ENCODE measurements at regions not wholly inside any gene's neighbourhood (a gene's known extent, or its start where the extent isn't known, plus 50 kb on each side); places are given as distances from the start of the nearest gene placed in this dataset.

- no peak overlapping the region for H3K9ac ChIP-seq (ENCODE audit: low read length)
- no peaks in the 10 kb centered on the region for H3K9me3 ChIP-seq (ENCODE audit: low read length)
- H3K4me1 ChIP-seq (ENCODE audit: insufficient read depth, low read length), result no peaks in the 10 kb centered on the region
- H3K27ac ChIP-seq (ENCODE audit: low read depth, low read length), result no peak overlapping the region
- H3K4me3 ChIP-seq (ENCODE audit: low read depth in 1 of 2, low read length in 2 of 2), result no peak overlapping the region
- H3K36me3 ChIP-seq (ENCODE audit: insufficient read depth, low read length), result no peaks in the 10 kb centered on the region
- no peaks in the 10 kb centered on the region for H3K27me3 ChIP-seq (ENCODE audit: control insufficient read depth in 1 of 2, insufficient read depth in 2 of 2, low read length in 2 of 2)
Measured at GRCh38 chr3:87576752-87577151, 300.4 kb upstream of the POU1F1 start.

GRCh38 chr3:87575550-87575949 lies 299.2 kb upstream of the POU1F1 start:
- Histone ChIP-seq H3K4me1 (ENCODE audit: insufficient read depth, low read length) (no peaks in the 10 kb centered on the region), H3K27ac (ENCODE audit: low read depth, low read length) (no peak overlapping the region), H3K36me3 (ENCODE audit: insufficient read depth, low read length) (no peaks in the 10 kb centered on the region), H3K9ac (ENCODE audit: low read length) (no peak overlapping the region), H3K9me3 (ENCODE audit: low read length) (no peaks in the 10 kb centered on the region), H3K4me3 (ENCODE audit: low read depth in 1 of 2, low read length in 2 of 2) (no peak overlapping the region), H3K27me3 (ENCODE audit: control insufficient read depth in 1 of 2, insufficient read depth in 2 of 2, low read length in 2 of 2) (no peaks in the 10 kb centered on the region)

- Histone ChIP-seq H3K9me3 (ENCODE audit: low read length) (no peaks in the 10 kb centered on the region), H3K27ac (ENCODE audit: low read depth, low read length) (no peak overlapping the region), H3K9ac (ENCODE audit: low read length) (no peak overlapping the region), H3K27me3 (ENCODE audit: control insufficient read depth in 1 of 2, insufficient read depth in 2 of 2, low read length in 2 of 2) (no peaks in the 10 kb centered on the region), H3K36me3 (ENCODE audit: insufficient read depth, low read length) (no peaks in the 10 kb centered on the region), H3K4me3 (ENCODE audit: low read depth in 1 of 2, low read length in 2 of 2) (no peak overlapping the region), H3K4me1 (ENCODE audit: insufficient read depth, low read length) (no peaks in the 10 kb centered on the region)
Measured at GRCh38 chr3:87568331-87568730, 291.9 kb upstream of the POU1F1 start.

- H3K4me1 ChIP-seq (ENCODE audit: insufficient read depth, low read length), result no peaks in the 10 kb centered on the region
- no peak overlapping the region for H3K4me3 ChIP-seq (ENCODE audit: low read depth in 1 of 2, low read length in 2 of 2)
- H3K9ac ChIP-seq (ENCODE audit: low read length), result no peak overlapping the region
- H3K9me3 ChIP-seq (ENCODE audit: low read length), result no peaks in the 10 kb centered on the region
- H3K36me3 ChIP-seq (ENCODE audit: insufficient read depth, low read length), result no peaks in the 10 kb centered on the region
- no peak overlapping the region for H3K27ac ChIP-seq (ENCODE audit: low read depth, low read length)
- no peaks in the 10 kb centered on the region for H3K27me3 ChIP-seq (ENCODE audit: control insufficient read depth in 1 of 2, insufficient read depth in 2 of 2, low read length in 2 of 2)
Measured at GRCh38 chr3:87564438-87564837, 288.1 kb upstream of the POU1F1 start.

GRCh38 chr3:87563712-87564111 lies 287.3 kb upstream of the POU1F1 start:
- Histone ChIP-seq H3K27ac (ENCODE audit: low read depth, low read length) (no peak overlapping the region), H3K9me3 (ENCODE audit: low read length) (no peaks in the 10 kb centered on the region), H3K4me1 (ENCODE audit: insufficient read depth, low read length) (no peaks in the 10 kb centered on the region), H3K9ac (ENCODE audit: low read length) (no peak overlapping the region), H3K27me3 (ENCODE audit: control insufficient read depth in 1 of 2, insufficient read depth in 2 of 2, low read length in 2 of 2) (no peaks in the 10 kb centered on the region), H3K4me3 (ENCODE audit: low read depth in 1 of 2, low read length in 2 of 2) (no peak overlapping the region), H3K36me3 (ENCODE audit: insufficient read depth, low read length) (no peaks in the 10 kb centered on the region)

- Histone ChIP-seq H3K27ac (ENCODE audit: low read depth, low read length) (no peak overlapping the region), H3K9ac (ENCODE audit: low read length) (no peak overlapping the region), H3K4me3 (ENCODE audit: low read depth in 1 of 2, low read length in 2 of 2) (no peak overlapping the region), H3K36me3 (ENCODE audit: insufficient read depth, low read length) (no peaks in the 10 kb centered on the region), H3K9me3 (ENCODE audit: low read length) (no peaks in the 10 kb centered on the region), H3K4me1 (ENCODE audit: insufficient read depth, low read length) (no peaks in the 10 kb centered on the region), H3K27me3 (ENCODE audit: control insufficient read depth in 1 of 2, insufficient read depth in 2 of 2, low read length in 2 of 2) (no peaks in the 10 kb centered on the region)
Measured at GRCh38 chr3:87558492-87558891, 282.1 kb upstream of the POU1F1 start.

- Histone ChIP-seq H3K9me3 (ENCODE audit: low read length) (no peaks in the 10 kb centered on the region), H3K9ac (ENCODE audit: low read length) (no peak overlapping the region)
Measured at GRCh38 chr3:87555290-87555689, 278.9 kb upstream of the POU1F1 start.

GRCh38 chr3:87553058-87553457 lies 276.7 kb upstream of the POU1F1 start:
- H3K27ac ChIP-seq (ENCODE audit: low read depth, low read length), result no peak overlapping the region
- no peaks in the 10 kb centered on the region for H3K27me3 ChIP-seq (ENCODE audit: control insufficient read depth in 1 of 2, insufficient read depth in 2 of 2, low read length in 2 of 2)
- H3K9ac ChIP-seq (ENCODE audit: low read length), result no peak overlapping the region
- H3K36me3 ChIP-seq (ENCODE audit: insufficient read depth, low read length), result no peaks in the 10 kb centered on the region
- H3K9me3 ChIP-seq (ENCODE audit: low read length), result no peaks in the 10 kb centered on the region
- H3K4me1 ChIP-seq (ENCODE audit: insufficient read depth, low read length), result no peaks in the 10 kb centered on the region
- H3K4me3 ChIP-seq (ENCODE audit: low read depth in 1 of 2, low read length in 2 of 2), result no peak overlapping the region

More at GRCh38 chr3:87555290-87555689, 278.9 kb upstream of the POU1F1 start:
- no peaks in the 10 kb centered on the region for H3K36me3 ChIP-seq (ENCODE audit: insufficient read depth, low read length)
- no peaks in the 10 kb centered on the region for H3K4me1 ChIP-seq (ENCODE audit: insufficient read depth, low read length)
- H3K27ac ChIP-seq (ENCODE audit: low read depth, low read length), result no peak overlapping the region
- no peaks in the 10 kb centered on the region for H3K27me3 ChIP-seq (ENCODE audit: control insufficient read depth in 1 of 2, insufficient read depth in 2 of 2, low read length in 2 of 2)
- no peak overlapping the region for H3K4me3 ChIP-seq (ENCODE audit: low read depth in 1 of 2, low read length in 2 of 2)

- Histone ChIP-seq H3K27me3 (ENCODE audit: control insufficient read depth in 1 of 2, insufficient read depth in 2 of 2, low read length in 2 of 2) (no peaks in the 10 kb centered on the region), H3K4me3 (ENCODE audit: low read depth in 1 of 2, low read length in 2 of 2) (no peak overlapping the region), H3K36me3 (ENCODE audit: insufficient read depth, low read length) (no peaks in the 10 kb centered on the region), H3K27ac (ENCODE audit: low read depth, low read length) (no peak overlapping the region), H3K9me3 (ENCODE audit: low read length) (no peaks in the 10 kb centered on the region), H3K9ac (ENCODE audit: low read length) (no peak overlapping the region), H3K4me1 (ENCODE audit: insufficient read depth, low read length) (no peaks in the 10 kb centered on the region)
Measured at GRCh38 chr3:87550892-87551291, 274.5 kb upstream of the POU1F1 start.

- no peaks in the 10 kb centered on the region for H3K36me3 ChIP-seq (ENCODE audit: insufficient read depth, low read length)
- no peak overlapping the region for H3K9ac ChIP-seq (ENCODE audit: low read length)
- H3K9me3 ChIP-seq (ENCODE audit: low read length), result no peaks in the 10 kb centered on the region
- no peaks in the 10 kb centered on the region for H3K4me1 ChIP-seq (ENCODE audit: insufficient read depth, low read length)
- no peaks in the 10 kb centered on the region for H3K27me3 ChIP-seq (ENCODE audit: control insufficient read depth in 1 of 2, insufficient read depth in 2 of 2, low read length in 2 of 2)
- H3K27ac ChIP-seq (ENCODE audit: low read depth, low read length), result no peak overlapping the region
- no peak overlapping the region for H3K4me3 ChIP-seq (ENCODE audit: low read depth in 1 of 2, low read length in 2 of 2)
Measured at GRCh38 chr3:87549208-87549607, 272.8 kb upstream of the POU1F1 start.

- Histone ChIP-seq H3K9me3 (ENCODE audit: low read length) (no peaks in the 10 kb centered on the region), H3K4me1 (ENCODE audit: insufficient read depth, low read length) (no peaks in the 10 kb centered on the region), H3K36me3 (ENCODE audit: insufficient read depth, low read length) (no peaks in the 10 kb centered on the region), H3K27ac (ENCODE audit: low read depth, low read length) (no peak overlapping the region), H3K27me3 (ENCODE audit: control insufficient read depth in 1 of 2, insufficient read depth in 2 of 2, low read length in 2 of 2) (no peaks in the 10 kb centered on the region), H3K9ac (ENCODE audit: low read length) (no peak overlapping the region), H3K4me3 (ENCODE audit: low read depth in 1 of 2, low read length in 2 of 2) (no peak overlapping the region)
Measured at GRCh38 chr3:87548271-87548670, 271.9 kb upstream of the POU1F1 start.

- H3K4me3 ChIP-seq (ENCODE audit: low read depth in 1 of 2, low read length in 2 of 2), result no peak overlapping the region
- H3K27me3 ChIP-seq (ENCODE audit: control insufficient read depth in 1 of 2, insufficient read depth in 2 of 2, low read length in 2 of 2), result no peaks in the 10 kb centered on the region
- no peak overlapping the region for H3K9ac ChIP-seq (ENCODE audit: low read length)
- no peaks in the 10 kb centered on the region for H3K9me3 ChIP-seq (ENCODE audit: low read length)
- H3K4me1 ChIP-seq (ENCODE audit: insufficient read depth, low read length), result no peaks in the 10 kb centered on the region
- H3K27ac ChIP-seq (ENCODE audit: low read depth, low read length), result no peak overlapping the region
- H3K36me3 ChIP-seq (ENCODE audit: insufficient read depth, low read length), result no peaks in the 10 kb centered on the region
Measured at GRCh38 chr3:87546216-87546615, 269.8 kb upstream of the POU1F1 start.

Measured in muscle layer of colon (tissue), 2 donors.